Kidney (tissue), 13 donors: ENCODE measurements at regions not wholly inside any gene's neighbourhood (a gene's known extent, or its start where the extent isn't known, plus 50 kb on each side); places are given as distances from the start of the nearest gene placed in this dataset.

Source experiments
- DNase-seq, 5 donors: peaks; one replicate each; pipeline ENCODE4 v3.0.0-alpha.2; 2013 to 2020
- FAIRE-seq: peaks from 2 replicates; lab custom pipeline; 2012; peaks lifted over from hg19 to GRCh38; lab: Jason Lieb, UNC
- H3K27ac ChIP-seq, 2 donors: one replicate each; pipeline ENCODE4 v1.7.0; 2013; ENCODE audit warnings: low read depth in 2 of 2, low read length in 2 of 2, inconsistent platforms in 1 of 2
- H3K27me3 ChIP-seq: one replicate; pipeline ENCODE4 v1.7.1; 2013; ENCODE audit warnings: low read length, inconsistent platforms; ENCODE audit not compliant: control insufficient read depth, insufficient read depth
- H3K36me3 ChIP-seq, 3 donors: one replicate each; pipeline versions ENCODE4 v1.7.0 to v1.7.1; 2013; ENCODE audit warnings: low read length in 3 of 3, control low read depth in 1 of 3, inconsistent platforms in 1 of 3; ENCODE audit not compliant: insufficient read depth in 3 of 3, control insufficient read depth in 2 of 3
- H3K4me1 ChIP-seq, 3 donors: one replicate each; pipeline versions ENCODE4 v1.7.0 to v1.7.1; 2013; ENCODE audit warnings: low read length in 3 of 3, inconsistent platforms in 1 of 3, low read depth in 1 of 3; ENCODE audit not compliant: control insufficient read depth in 2 of 3, insufficient read depth in 2 of 3
- H3K4me3 ChIP-seq, 3 donors: one replicate each; pipeline versions ENCODE4 v1.7.0 to v1.8.1; 2013; ENCODE audit warnings: low read length in 3 of 3, control low read depth in 1 of 3, inconsistent platforms in 1 of 3
- H3K9ac ChIP-seq, 3 donors: one replicate each; pipeline versions ENCODE4 v1.7.0 to v1.7.1; 2013; ENCODE audit warnings: low read length in 3 of 3, control low read depth in 1 of 3, inconsistent platforms in 1 of 3
- H3K9me3 ChIP-seq, 3 donors: one replicate each; pipeline versions ENCODE4 v1.7.0 to v1.7.1; 2013; ENCODE audit warnings: low read length in 3 of 3, control low read depth in 1 of 3, inconsistent platforms in 1 of 3; ENCODE audit not compliant: control insufficient read depth in 2 of 3, insufficient read depth in 1 of 3
- intact Hi-C: fragments of 100-400 bp; cut with DNase I; formaldehyde crosslinking; loops from one replicate; pipeline ENCODE4 v1.11.1; 2022
- TF ChIP-seq, protein P1 (sequence below): IDR thresholded peaks from 3 replicates; pipeline ENCODE4 v1.5.1; 2012; ENCODE audit warnings: mild to moderate bottlenecking, moderate library complexity, borderline replicate concordance; ENCODE audit not compliant: insufficient read depth; ENCODE audit errors: extremely low read depth
- donor health status: control.
- donor health status: control.
- donor health status: control.
- donor health status: control.
- donor health status: control.
- donor health status: DM: yes; HTN: yes; CAD: no.
- donor health status: Normal renal cell carcinoma (clear cell type).

DNA sequence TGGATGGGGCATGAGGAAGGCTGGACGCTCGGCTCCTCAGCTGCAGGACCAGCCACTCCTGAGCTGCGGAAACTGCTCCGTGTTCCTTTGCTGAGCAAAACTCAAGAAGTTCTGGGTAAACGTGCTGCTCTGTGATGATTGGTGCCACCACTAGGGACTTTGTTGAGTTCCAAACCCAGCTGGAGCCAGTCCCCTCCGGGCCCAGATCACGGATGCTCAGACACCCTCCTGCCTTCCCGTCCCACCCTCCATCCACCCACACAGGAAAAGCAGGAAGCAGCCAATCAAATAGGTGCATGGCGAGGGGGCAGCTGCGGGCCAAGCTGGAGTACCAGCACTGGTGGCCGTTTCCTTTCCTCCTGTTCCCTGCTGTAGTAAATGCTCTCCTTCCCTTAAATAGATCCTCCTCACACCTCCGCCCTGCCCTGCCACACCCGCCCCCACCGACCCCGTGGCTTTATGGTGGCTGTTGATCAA, 68.0 kb downstream of the ADRA2C start:
- Histone ChIP-seq H3K4me1 (peaks cover 0 to 6% (median 0%) of the 10 kb centered on the region in 3 donors), H3K9ac (no peak overlapping the region), H3K4me3 (no peak overlapping the region), H3K27me3 (no peaks in the 10 kb centered on the region), H3K9me3 (no peaks in the 10 kb centered on the region), H3K36me3 (no peaks in the 10 kb centered on the region), H3K27ac (no peak overlapping the region)
- FAIRE-seq (no peak), DNase-seq (peak in 1 of 5 donors; percentile 35)
- TF ChIP-seq, protein P1, sequence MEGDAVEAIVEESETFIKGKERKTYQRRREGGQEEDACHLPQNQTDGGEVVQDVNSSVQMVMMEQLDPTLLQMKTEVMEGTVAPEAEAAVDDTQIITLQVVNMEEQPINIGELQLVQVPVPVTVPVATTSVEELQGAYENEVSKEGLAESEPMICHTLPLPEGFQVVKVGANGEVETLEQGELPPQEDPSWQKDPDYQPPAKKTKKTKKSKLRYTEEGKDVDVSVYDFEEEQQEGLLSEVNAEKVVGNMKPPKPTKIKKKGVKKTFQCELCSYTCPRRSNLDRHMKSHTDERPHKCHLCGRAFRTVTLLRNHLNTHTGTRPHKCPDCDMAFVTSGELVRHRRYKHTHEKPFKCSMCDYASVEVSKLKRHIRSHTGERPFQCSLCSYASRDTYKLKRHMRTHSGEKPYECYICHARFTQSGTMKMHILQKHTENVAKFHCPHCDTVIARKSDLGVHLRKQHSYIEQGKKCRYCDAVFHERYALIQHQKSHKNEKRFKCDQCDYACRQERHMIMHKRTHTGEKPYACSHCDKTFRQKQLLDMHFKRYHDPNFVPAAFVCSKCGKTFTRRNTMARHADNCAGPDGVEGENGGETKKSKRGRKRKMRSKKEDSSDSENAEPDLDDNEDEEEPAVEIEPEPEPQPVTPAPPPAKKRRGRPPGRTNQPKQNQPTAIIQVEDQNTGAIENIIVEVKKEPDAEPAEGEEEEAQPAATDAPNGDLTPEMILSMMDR = no peak
- intact Hi-C loops = no loop called here

DNA sequence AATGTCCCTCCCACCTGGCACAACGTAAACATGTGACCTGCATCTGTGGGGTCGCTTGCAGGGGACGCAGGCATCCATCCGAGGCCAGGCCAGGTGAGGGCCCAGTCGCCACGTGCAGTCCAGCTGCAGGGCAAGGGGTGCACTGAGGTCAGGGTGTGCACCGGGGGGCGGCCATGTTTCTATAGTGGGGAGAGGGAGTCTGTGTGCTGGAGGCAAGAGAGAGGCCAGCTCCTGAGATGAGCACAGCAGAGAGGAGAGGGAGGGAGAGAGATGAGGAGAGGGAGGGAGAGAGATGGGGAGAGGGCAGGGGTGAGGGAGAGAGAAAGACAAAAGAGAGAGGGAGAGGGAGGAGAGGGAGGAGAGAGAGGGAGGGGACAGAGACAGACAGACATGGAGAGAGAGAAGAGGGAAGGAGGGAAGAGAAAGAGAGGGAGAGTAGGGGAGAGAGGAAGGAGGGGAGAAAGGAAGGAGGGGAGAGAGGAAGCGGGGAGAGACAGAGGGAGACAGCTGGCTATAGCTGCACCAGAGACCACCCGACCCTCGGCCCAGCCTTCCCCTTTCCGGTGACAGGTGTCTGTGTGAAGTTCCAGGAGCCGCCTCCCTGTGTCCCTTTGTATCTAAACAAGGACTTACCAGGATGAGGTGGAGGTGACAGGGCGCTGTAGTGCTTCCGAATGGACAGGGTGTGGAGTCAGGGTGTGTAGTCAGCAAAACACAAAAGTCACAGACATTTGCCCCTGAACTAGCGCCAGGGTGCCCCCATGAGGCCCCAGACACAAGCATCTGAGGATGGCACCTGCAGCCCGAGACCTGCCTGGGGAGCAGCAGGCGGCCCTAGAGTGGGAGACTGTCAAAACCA, 68.7 kb downstream of the ADRA2C start:
- peaks cover 0 to 3% (median 0%) of the 10 kb centered on the region in 3 donors for H3K4me1 ChIP-seq
- FAIRE-seq = no peak
- H3K27ac ChIP-seq = no peak overlapping the region
- no peak overlapping the region for H3K4me3 ChIP-seq
- H3K36me3 ChIP-seq = no peaks in the 10 kb centered on the region
- H3K9me3 ChIP-seq = no peaks in the 10 kb centered on the region
- TF ChIP-seq, protein P1 = no peak
- H3K9ac ChIP-seq = no peak overlapping the region
- peak in 1 of 5 donors; percentile 52 for DNase-seq
- intact Hi-C loops = no loop called here
- no peaks in the 10 kb centered on the region for H3K27me3 ChIP-seq

DNA sequence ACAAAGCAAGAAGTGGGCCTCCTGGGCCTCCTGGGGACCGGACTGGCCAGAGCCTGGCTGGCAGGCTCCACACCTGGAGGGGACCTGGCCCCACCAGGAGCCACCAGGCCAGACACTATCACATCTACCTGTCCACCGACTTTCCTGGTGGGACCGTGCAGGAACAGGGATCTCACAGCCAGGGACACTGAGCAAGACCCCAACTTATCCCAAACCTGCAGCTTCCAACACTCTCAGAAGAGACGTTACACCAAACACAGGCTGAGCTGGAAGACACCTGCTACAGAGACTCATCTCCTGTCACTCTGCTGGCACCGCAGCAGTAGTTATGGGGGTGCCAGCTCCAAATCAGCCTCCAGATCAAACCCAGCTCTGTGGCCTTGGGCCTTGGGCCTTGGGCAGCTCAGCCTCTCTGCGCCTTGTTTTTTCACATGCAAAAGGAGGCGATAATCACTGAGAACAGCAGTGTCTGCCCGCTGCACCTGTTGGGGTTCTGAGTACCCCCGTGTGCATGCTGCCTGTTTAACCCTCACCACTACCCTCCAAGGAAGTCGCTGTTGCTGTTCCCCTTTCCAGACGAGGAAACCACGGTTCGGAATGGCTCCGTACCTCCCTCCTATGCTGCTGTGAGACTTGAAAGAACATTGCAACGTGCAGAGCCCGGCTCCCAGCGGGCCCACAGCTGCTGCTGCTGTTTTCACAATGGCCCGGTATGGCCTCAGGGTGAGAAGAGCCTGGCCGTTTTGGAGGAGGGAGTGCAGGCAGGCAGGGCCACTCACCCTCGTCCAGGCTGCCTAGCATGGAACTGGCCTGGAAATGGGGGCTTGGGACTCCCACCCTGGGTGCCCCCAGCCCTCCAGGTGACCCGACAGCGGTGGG, 69.6 kb downstream of the ADRA2C start:
- Histone ChIP-seq H3K9ac (no peak overlapping the region), H3K27me3 (no peaks in the 10 kb centered on the region), H3K27ac (no peak overlapping the region), H3K9me3 (no peaks in the 10 kb centered on the region), H3K4me1 (peaks cover 0 to 3% (median 0%) of the 10 kb centered on the region in 3 donors), H3K4me3 (no peak overlapping the region), H3K36me3 (no peaks in the 10 kb centered on the region)
- peak in 1 of 5 donors; percentile 37 for DNase-seq
- intact Hi-C loops = no loop called here
- no peak for FAIRE-seq
- TF ChIP-seq, protein P1 = no peak
